ENCODE measurements at regions not wholly inside any gene's neighbourhood (a gene's known extent, or its start where the extent isn't known, plus 50 kb on each side); places are given as distances from the start of the nearest gene placed in this dataset.

DNA sequence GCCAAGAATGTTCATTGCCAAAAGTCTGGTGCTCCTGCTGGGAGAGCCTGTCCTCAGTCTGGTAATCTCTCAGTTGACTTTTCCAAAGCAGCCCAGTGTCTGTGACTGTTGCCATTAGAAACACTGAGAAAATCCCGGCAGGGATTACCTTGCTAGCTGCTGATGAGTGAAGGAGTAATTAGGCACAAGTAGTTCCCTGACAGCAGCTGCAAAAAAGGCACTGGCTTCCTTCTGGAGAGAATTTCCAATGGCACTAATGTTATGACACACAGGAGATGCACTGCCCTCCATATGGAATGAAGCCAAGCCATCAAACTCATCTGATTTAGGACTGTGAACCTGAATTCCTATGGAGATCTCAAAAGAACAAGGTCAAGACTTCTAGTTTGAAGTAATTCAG lies 1321.2 kb upstream of the SEL1L start:
- POLR2A ChIA-PET, result no interaction called here
- no peak for ATAC-seq
- no peaks in the 10 kb centered on the region for H3K4me1 ChIP-seq (ENCODE audit: control insufficient read depth, insufficient read depth, low read length)
- no peaks in the 10 kb centered on the region for H3K9me3 ChIP-seq (ENCODE audit: control insufficient read depth, insufficient read depth, low read depth, low read length)
- no TSS peak for BruUV-seq (replicated peaks)
- no peak overlapping the region for H3K27ac ChIP-seq (ENCODE audit: low read length)
- intact Hi-C loops (cut with micrococcal nuclease; ENCODE audit: unreplicated experiment) (no loop called here), in situ Hi-C loops (cut with HindIII; ENCODE audit: low pct_unique_long_range_greater_than_20kb, low sequenced_read_pairs) (no loop called here)
- no peak for DNase-seq (ENCODE audit: low read depth, low spot score)
- TF ChIP-seq POLR2AphosphoS5 (IDR thresholded peaks at IDR 0.05; ENCODE audit: low read depth, low read length), result no peak
- TF ChIP-seq, protein P1, sequence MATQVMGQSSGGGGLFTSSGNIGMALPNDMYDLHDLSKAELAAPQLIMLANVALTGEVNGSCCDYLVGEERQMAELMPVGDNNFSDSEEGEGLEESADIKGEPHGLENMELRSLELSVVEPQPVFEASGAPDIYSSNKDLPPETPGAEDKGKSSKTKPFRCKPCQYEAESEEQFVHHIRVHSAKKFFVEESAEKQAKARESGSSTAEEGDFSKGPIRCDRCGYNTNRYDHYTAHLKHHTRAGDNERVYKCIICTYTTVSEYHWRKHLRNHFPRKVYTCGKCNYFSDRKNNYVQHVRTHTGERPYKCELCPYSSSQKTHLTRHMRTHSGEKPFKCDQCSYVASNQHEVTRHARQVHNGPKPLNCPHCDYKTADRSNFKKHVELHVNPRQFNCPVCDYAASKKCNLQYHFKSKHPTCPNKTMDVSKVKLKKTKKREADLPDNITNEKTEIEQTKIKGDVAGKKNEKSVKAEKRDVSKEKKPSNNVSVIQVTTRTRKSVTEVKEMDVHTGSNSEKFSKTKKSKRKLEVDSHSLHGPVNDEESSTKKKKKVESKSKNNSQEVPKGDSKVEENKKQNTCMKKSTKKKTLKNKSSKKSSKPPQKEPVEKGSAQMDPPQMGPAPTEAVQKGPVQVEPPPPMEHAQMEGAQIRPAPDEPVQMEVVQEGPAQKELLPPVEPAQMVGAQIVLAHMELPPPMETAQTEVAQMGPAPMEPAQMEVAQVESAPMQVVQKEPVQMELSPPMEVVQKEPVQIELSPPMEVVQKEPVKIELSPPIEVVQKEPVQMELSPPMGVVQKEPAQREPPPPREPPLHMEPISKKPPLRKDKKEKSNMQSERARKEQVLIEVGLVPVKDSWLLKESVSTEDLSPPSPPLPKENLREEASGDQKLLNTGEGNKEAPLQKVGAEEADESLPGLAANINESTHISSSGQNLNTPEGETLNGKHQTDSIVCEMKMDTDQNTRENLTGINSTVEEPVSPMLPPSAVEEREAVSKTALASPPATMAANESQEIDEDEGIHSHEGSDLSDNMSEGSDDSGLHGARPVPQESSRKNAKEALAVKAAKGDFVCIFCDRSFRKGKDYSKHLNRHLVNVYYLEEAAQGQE (IDR thresholded peaks at IDR 0.05; ENCODE audit: insufficient read depth in 1 of 2, low read depth in 2 of 2, low read length in 1 of 2), result no peak
- TF ChIP-seq, protein P2, sequence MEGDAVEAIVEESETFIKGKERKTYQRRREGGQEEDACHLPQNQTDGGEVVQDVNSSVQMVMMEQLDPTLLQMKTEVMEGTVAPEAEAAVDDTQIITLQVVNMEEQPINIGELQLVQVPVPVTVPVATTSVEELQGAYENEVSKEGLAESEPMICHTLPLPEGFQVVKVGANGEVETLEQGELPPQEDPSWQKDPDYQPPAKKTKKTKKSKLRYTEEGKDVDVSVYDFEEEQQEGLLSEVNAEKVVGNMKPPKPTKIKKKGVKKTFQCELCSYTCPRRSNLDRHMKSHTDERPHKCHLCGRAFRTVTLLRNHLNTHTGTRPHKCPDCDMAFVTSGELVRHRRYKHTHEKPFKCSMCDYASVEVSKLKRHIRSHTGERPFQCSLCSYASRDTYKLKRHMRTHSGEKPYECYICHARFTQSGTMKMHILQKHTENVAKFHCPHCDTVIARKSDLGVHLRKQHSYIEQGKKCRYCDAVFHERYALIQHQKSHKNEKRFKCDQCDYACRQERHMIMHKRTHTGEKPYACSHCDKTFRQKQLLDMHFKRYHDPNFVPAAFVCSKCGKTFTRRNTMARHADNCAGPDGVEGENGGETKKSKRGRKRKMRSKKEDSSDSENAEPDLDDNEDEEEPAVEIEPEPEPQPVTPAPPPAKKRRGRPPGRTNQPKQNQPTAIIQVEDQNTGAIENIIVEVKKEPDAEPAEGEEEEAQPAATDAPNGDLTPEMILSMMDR (IDR thresholded peaks at IDR 0.05), result no peak
- no peak for TF ChIP-seq TCF7L2 (IDR thresholded peaks at IDR 0.05; ENCODE audit: low read depth, low read length)
- TF ChIP-seq SIN3A (IDR thresholded peaks at IDR 0.05; ENCODE audit: borderline replicate concordance, insufficient read depth, low read depth, low read length), result no peak
- no peaks in the 10 kb centered on the region for H3K27me3 ChIP-seq (ENCODE audit: control insufficient read depth, insufficient read depth, low read length)
- no peaks in the 10 kb centered on the region for H3K36me3 ChIP-seq (ENCODE audit: control insufficient read depth, insufficient read depth, low read length)
- H3K4me3 ChIP-seq (ENCODE audit: low read depth in 2 of 2, low read length in 2 of 2), result no peak overlapping the region
- CTCF ChIA-PET, result no interaction called here

DNA sequence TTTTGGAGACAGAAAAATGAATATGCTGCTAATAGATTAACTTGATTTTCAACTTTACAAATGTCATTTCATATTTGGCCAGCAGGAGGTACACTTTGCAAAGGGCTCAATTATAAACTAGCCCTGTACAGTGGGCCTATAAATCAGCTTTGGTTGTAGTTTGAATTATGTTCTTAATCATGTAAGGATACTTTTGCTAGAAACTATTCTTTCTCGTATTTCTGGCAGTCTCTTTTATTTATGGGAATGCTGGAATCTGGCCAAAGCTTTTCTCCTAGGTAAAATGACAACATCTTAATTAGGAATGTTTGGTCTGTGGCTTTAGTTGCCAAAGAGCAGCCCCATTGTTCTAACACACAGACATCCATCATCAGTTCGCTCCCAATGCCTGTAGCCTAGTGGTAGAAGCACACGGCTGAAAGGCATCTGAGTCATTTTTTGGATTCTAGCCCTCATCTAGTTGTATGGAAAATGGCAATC lies 1322.3 kb upstream of the SEL1L start:
- TF ChIP-seq TCF7L2 (IDR thresholded peaks at IDR 0.05; ENCODE audit: low read depth, low read length), result no peak
- TF ChIP-seq, protein P2 (IDR thresholded peaks at IDR 0.05), result peak; percentile 30; the same call in 1 of the 2 replicates
- TF ChIP-seq, protein P1 (IDR thresholded peaks at IDR 0.05; ENCODE audit: insufficient read depth in 1 of 2, low read depth in 2 of 2, low read length in 1 of 2), result no peak
- POLR2A ChIA-PET, result no interaction called here
- CTCF ChIA-PET, result no interaction called here
- no peak for DNase-seq (ENCODE audit: low read depth, low spot score)
- intact Hi-C loops (cut with micrococcal nuclease; ENCODE audit: unreplicated experiment), result no loop called here
- Histone ChIP-seq H3K27me3 (ENCODE audit: control insufficient read depth, insufficient read depth, low read length) (no peaks in the 10 kb centered on the region), H3K9me3 (ENCODE audit: control insufficient read depth, insufficient read depth, low read depth, low read length) (no peaks in the 10 kb centered on the region), H3K4me3 (ENCODE audit: low read depth in 2 of 2, low read length in 2 of 2) (no peak overlapping the region), H3K27ac (ENCODE audit: low read length) (no peak overlapping the region), H3K36me3 (ENCODE audit: control insufficient read depth, insufficient read depth, low read length) (no peaks in the 10 kb centered on the region), H3K4me1 (ENCODE audit: control insufficient read depth, insufficient read depth, low read length) (no peaks in the 10 kb centered on the region)
- BruUV-seq (replicated peaks), result no TSS peak
- ATAC-seq, result no peak
- in situ Hi-C loops (cut with HindIII; ENCODE audit: low pct_unique_long_range_greater_than_20kb, low sequenced_read_pairs), result no loop called here
